Omental fat pad (tissue), 3 donors: ENCODE measurements at regions not wholly inside any gene's neighbourhood (a gene's known extent, or its start where the extent isn't known, plus 50 kb on each side); places are given as distances from the start of the nearest gene placed in this dataset.

Experiments
- ATAC-seq: fragments of 150-250 bp; one replicate; pipeline ENCODE4 v1.9.1; 2016; ENCODE audit warnings: mild to moderate bottlenecking, moderate library complexity; ENCODE audit not compliant: low FRiP score
- DNase-seq: peaks from one replicate; pipeline ENCODE4 v3.0.0-alpha.2; 2019; ENCODE audit warnings: low spot score
- CTCF ChIP-seq, 3 donors: fragments of 450-650 bp; IDR thresholded peaks; one replicate each; pipeline ENCODE4 v1.5.1; 2016 to 2017; ENCODE audit warnings: antibody characterized with exemption in 3 of 3, mild to moderate bottlenecking in 3 of 3, moderate library complexity in 2 of 3

- no peak for DNase-seq
Observed at GRCh38 chr1:191641420-191642260, 516.6 kb upstream of the RGS18 start.

GRCh38 chr1:191643060-191643459 is 515.2 kb upstream of the RGS18 start:
- DNase-seq (no peak), ATAC-seq (no peak)
- TF ChIP-seq CTCF (IDR thresholded peaks at IDR 0.05), result no peak

More at GRCh38 chr1:191641420-191642260, 516.6 kb upstream of the RGS18 start:
- ATAC-seq, result no peak
- no peak for TF ChIP-seq CTCF (IDR thresholded peaks at IDR 0.05)

- TF ChIP-seq CTCF (IDR thresholded peaks at IDR 0.05), result no peak
- no peak for ATAC-seq
- no peak for DNase-seq
Observed at GRCh38 chr1:191648939-191649338, 509.3 kb upstream of the RGS18 start.

- TF ChIP-seq CTCF (IDR thresholded peaks at IDR 0.05), result no peak
- DNase-seq, result no peak
- no peak for ATAC-seq
Observed at GRCh38 chr1:191662051-191662450, 496.2 kb upstream of the RGS18 start.

- DNase-seq, result no peak
- TF ChIP-seq CTCF (IDR thresholded peaks at IDR 0.05), result no peak
Observed at GRCh38 chr1:191662746-191663145, 495.5 kb upstream of the RGS18 start.

GRCh38 chr1:191668525-191668924 is 489.7 kb upstream of the RGS18 start:
- ATAC-seq (no peak), DNase-seq (no peak)
- TF ChIP-seq CTCF (IDR thresholded peaks at IDR 0.05), result no peak

More at GRCh38 chr1:191662746-191663145, 495.5 kb upstream of the RGS18 start:
- no peak for ATAC-seq

GRCh38 chr1:191669629-191670028 is 488.6 kb upstream of the RGS18 start:
- TF ChIP-seq CTCF (IDR thresholded peaks at IDR 0.05), result no peak

More at GRCh38 chr1:191669629-191670028, 488.6 kb upstream of the RGS18 start:
- ATAC-seq (no peak), DNase-seq (no peak)
